HPDE6-E6E7 (cell line): ENCODE measurements at regions not wholly inside any gene's neighbourhood (a gene's known extent, or its start where the extent isn't known, plus 50 kb on each side); places are given as distances from the start of the nearest gene placed in this dataset.
"Not testable (repeated sequence)": the region's sequence is repeated elsewhere in the genome, so short reads cannot be mapped to it uniquely, and the experiment has no call there.

Experiments used
- DNase-seq: peaks from one replicate; pipeline ENCODE4 v3.0.0; 2011; ENCODE audit warnings: missing footprints; ENCODE audit errors: extremely low spot score

GRCh38 chr3:144912968-144913367 is 941.3 kb downstream of the DIPK2A start:
- no peak for DNase-seq

GRCh38 chr3:144915202-144915601 is 943.6 kb downstream of the DIPK2A start:
- no peak for DNase-seq

GRCh38 chr3:144921710-144922109 is 950.1 kb downstream of the DIPK2A start:
- no peak for DNase-seq

- DNase-seq = no peak
Measured at GRCh38 chr3:144923046-144923775, 951.6 kb downstream of the DIPK2A start.

GRCh38 chr3:144930431-144930830 is 958.8 kb downstream of the DIPK2A start:
- DNase-seq = no peak

- no peak for DNase-seq
Measured at GRCh38 chr3:144931590-144931989, 960.0 kb downstream of the DIPK2A start.

GRCh38 chr3:144942093-144942837 is 970.6 kb downstream of the DIPK2A start:
- DNase-seq = no peak

- DNase-seq = no peak
Measured at GRCh38 chr3:144942838-144943197, 971.2 kb downstream of the DIPK2A start.

- DNase-seq = no peak
Measured at GRCh38 chr3:144947895-144948294, 976.3 kb downstream of the DIPK2A start.

GRCh38 chr3:144948711-144949110 is 977.1 kb downstream of the DIPK2A start:
- DNase-seq = no peak

GRCh38 chr3:144953959-144954358 is 982.3 kb downstream of the DIPK2A start:
- no peak for DNase-seq

- no peak for DNase-seq
Measured at GRCh38 chr3:144957398-144958101, 985.9 kb downstream of the DIPK2A start.

- no peak for DNase-seq
Measured at GRCh38 chr3:144963810-144964209, 992.2 kb downstream of the DIPK2A start.

GRCh38 chr3:144966560-144966959 is 994.9 kb downstream of the DIPK2A start:
- DNase-seq = no peak

GRCh38 chr3:144968750-144969350 is 997.2 kb downstream of the DIPK2A start:
- no peak for DNase-seq

- DNase-seq = not testable (repeated sequence)
Measured at GRCh38 chr3:144984481-144984880, 1012.9 kb downstream of the DIPK2A start.

- DNase-seq = no peak
Measured at GRCh38 chr3:144989807-144990206, 1018.2 kb downstream of the DIPK2A start.

- no peak for DNase-seq
Measured at GRCh38 chr3:144995856-144996255, 1024.2 kb downstream of the DIPK2A start.

GRCh38 chr3:145005427-145005826 is 1033.8 kb downstream of the DIPK2A start:
- no peak for DNase-seq

GRCh38 chr3:145006271-145006670 is 1034.6 kb downstream of the DIPK2A start:
- DNase-seq = no peak

- DNase-seq = no peak
Measured at GRCh38 chr3:145013931-145014330, 1042.3 kb downstream of the DIPK2A start.

GRCh38 chr3:145015253-145015652 is 1043.6 kb downstream of the DIPK2A start:
- DNase-seq = no peak
